NCI-H446 (cell line): ENCODE measurements at regions not wholly inside any gene's neighbourhood (a gene's known extent, or its start where the extent isn't known, plus 50 kb on each side); places are given as distances from the start of the nearest gene placed in this dataset.

Experiments used
- DNase-seq, 2 experiments: peaks; one replicate each; lab custom pipeline; 2025; lab: John Stamatoyannopoulos, UW

DNA sequence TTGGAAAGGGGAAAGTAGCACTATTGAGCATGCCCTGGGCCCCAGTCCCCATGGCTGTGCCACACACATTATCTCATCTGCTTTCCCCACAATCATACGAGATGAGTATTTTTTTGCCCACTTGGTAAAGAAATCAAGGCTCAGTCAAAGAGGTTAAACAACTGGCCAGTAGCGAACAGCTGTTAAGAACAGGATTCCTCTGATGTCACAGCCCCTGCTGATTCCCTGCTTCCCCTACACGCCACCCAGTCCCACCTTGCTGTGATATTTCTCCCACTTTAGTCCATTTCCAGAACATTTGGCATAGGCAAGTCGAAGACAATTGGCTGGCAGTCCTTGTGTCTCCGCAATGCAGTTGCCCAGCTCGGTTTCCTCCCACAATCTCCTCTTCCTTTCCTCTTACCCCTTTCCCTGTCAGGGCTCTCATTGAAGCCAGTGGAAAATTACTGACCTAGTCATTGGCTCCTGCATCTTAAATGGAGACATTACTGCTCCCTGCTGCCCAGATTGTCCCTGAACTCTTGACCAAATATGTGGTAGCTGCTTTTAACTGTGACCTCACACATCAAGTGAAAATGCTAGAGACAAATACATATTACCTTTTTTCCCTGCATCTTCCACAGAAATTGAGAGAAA lies 56.5 kb upstream of the EEPD1 start:
- no peak for DNase-seq

DNA sequence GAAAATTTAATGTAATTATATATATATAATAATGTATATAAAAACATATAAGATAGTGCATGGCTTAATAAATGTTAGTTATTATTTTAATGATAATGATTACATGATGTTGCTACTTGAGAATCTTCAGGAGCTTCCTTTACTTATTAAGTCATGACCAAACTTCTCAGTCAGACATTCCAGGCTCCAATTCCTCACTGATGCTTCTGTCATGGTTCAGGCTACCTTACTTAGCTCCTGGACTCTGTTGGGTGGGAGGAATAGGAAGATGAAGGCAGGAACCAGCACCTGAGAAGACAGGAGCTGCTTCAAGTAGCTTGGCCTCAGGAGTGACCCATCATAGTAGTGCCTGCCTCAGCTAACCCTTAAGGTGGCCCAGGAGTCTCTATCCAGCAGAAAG lies 55.0 kb upstream of the EEPD1 start:
- DNase-seq, result no peak

DNA sequence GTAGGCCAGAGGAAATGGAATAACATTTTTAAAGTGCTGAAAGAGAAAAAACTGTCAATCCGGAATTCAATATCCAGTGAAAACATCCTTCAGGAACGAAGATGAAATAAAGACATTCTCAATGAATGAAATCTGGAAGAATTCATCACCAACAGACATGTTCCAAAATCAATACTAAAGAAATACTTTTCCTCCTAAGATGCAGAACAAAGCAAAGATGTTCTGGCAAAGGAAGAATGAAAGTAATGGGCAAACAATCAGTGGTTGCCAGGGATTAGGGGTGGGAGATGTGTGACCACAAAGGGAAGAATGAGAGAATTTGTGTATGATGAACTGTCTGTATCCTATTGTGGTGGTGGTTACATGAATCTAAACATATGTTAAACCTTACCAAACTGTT lies 52.8 kb upstream of the EEPD1 start:
- DNase-seq, result no peak

DNA sequence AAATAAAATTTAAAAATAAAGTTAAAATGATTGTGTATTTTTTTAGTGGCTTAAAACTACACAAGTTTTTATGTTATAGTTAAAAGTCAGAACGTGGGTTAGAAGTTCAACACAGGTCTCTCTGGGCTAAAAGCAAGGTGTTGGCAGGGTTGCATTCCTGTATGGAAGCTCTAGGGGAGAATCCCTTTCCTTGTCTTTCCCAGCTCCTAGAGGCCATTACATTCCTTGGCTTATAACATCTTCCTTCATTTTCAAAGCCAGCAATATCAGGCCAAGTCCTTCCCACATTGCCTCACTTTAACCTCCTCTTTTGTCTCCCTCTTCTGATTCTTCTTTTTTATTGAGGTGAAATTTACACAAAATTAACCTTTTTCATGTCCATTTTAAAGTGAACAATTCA lies 52.4 kb upstream of the EEPD1 start:
- no peak for DNase-seq
